NT2/D1 (cell line): ENCODE measurements at regions not wholly inside any gene's neighbourhood (a gene's known extent, or its start where the extent isn't known, plus 50 kb on each side); places are given as distances from the start of the nearest gene placed in this dataset.

Source experiments
- SUZ12 ChIP-seq: IDR thresholded peaks from 2 replicates; pipeline ENCODE4 v1.6.1; 2011; ENCODE audit not compliant: insufficient read length, insufficient read depth; ENCODE audit errors: extremely low read depth
- YY1 ChIP-seq: IDR thresholded peaks from 2 replicates; pipeline ENCODE4 v1.6.1; 2011; ENCODE audit not compliant: insufficient read length, insufficient read depth
- ZNF274 ChIP-seq: IDR thresholded peaks from 2 replicates; pipeline ENCODE4 v1.6.1; 2011; ENCODE audit warnings: mild to moderate bottlenecking, low read depth, low read length

DNA sequence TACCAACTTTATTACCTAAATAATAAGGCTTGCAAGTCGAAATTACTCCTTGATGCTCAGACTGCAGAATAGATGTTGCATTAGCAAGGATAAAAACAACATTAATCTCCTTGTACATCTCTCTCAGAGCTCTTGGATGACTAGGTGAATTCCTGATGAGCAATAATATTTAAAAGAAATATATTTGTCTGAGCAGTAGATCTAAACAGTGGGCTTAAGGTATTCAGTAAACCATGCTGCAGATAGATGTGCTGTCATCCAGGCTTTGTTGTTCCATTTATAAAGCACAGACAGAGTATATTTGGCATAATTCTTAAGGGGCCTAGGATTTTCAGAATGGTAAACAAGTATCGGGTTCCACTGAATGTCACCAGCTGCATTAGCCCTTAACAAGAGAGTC lies 257.1 kb downstream of the TUSC7 start:
- TF ChIP-seq SUZ12 (no peak), YY1 (no peak), ZNF274 (no peak)
